ENCODE measurements at regions not wholly inside any gene's neighbourhood (a gene's known extent, or its start where the extent isn't known, plus 50 kb on each side); places are given as distances from the start of the nearest gene placed in this dataset.
"Not testable (repeated sequence)": the region's sequence is repeated elsewhere in the genome, so short reads cannot be mapped to it uniquely, and the experiment has no call there.

- Mint-ChIP-seq H3K27ac (no peak overlapping the region), H3K9me3 (no peaks in the 10 kb centered on the region), H3K4me3 (no peak overlapping the region), H3K27me3 (ENCODE audit: insufficient read depth) (peaks cover 3% of the 10 kb centered on the region), H3K36me3 (ENCODE audit: low read depth) (no peaks in the 10 kb centered on the region), H3K4me1 (ENCODE audit: low read depth) (no peaks in the 10 kb centered on the region)
- no peak for DNase-seq (ENCODE audit: low spot score)
- intact Hi-C loops (cut with micrococcal nuclease): no loop called here
Measured at GRCh38 chr18:54662986-54663385, 71.9 kb downstream of the DYNAP start.

- not testable (repeated sequence) for H3K4me3 Mint-ChIP-seq
Measured at GRCh38 chr18:54669701-54670100, 78.7 kb downstream of the DYNAP start.

GRCh38 chr18:54671291-54671881 is 80.3 kb downstream of the DYNAP start:
- DNase-seq (ENCODE audit: low spot score): no peak
- intact Hi-C loops (cut with micrococcal nuclease): loop anchor here (1.0 to 2.0 kb wide), 5 partner anchors 112 to 1103 kb away; no protein-coding TSS in a partner anchor

More at GRCh38 chr18:54669701-54670100, 78.7 kb downstream of the DYNAP start:
- H3K9me3 Mint-ChIP-seq; H3K36me3 Mint-ChIP-seq (ENCODE audit: low read depth); H3K27me3 Mint-ChIP-seq (ENCODE audit: insufficient read depth); H3K4me1 Mint-ChIP-seq (ENCODE audit: low read depth); DNase-seq (ENCODE audit: low spot score); H3K27ac Mint-ChIP-seq: not testable (repeated sequence)
- intact Hi-C loops (cut with micrococcal nuclease): loop anchor here (2.0 kb wide), 1 partner anchor 761 kb away; no protein-coding TSS in a partner anchor

GRCh38 chr18:54672109-54672508 is 81.1 kb downstream of the DYNAP start:
- Mint-ChIP-seq H3K4me3 (no peak overlapping the region), H3K36me3 (ENCODE audit: low read depth) (no peaks in the 10 kb centered on the region), H3K9me3 (no peaks in the 10 kb centered on the region), H3K27me3 (ENCODE audit: insufficient read depth) (peaks cover 9% of the 10 kb centered on the region), H3K27ac (no peak overlapping the region), H3K4me1 (ENCODE audit: low read depth) (no peaks in the 10 kb centered on the region)
- DNase-seq (ENCODE audit: low spot score): no peak
- intact Hi-C loops (cut with micrococcal nuclease): no loop called here

More at GRCh38 chr18:54671291-54671881, 80.3 kb downstream of the DYNAP start:
- Mint-ChIP-seq H3K4me1 (ENCODE audit: low read depth) (no peaks in the 10 kb centered on the region), H3K4me3 (no peak overlapping the region), H3K27ac (no peak overlapping the region), H3K27me3 (ENCODE audit: insufficient read depth) (peaks cover 7% of the 10 kb centered on the region), H3K36me3 (ENCODE audit: low read depth) (no peaks in the 10 kb centered on the region), H3K9me3 (no peaks in the 10 kb centered on the region)

- intact Hi-C loops (cut with micrococcal nuclease): no loop called here
- H3K36me3 Mint-ChIP-seq (ENCODE audit: low read depth): no peaks in the 10 kb centered on the region
- H3K4me3 Mint-ChIP-seq: no peak overlapping the region
- no peak for DNase-seq (ENCODE audit: low spot score)
- peaks cover 6% of the 10 kb centered on the region for H3K27me3 Mint-ChIP-seq (ENCODE audit: insufficient read depth)
- H3K4me1 Mint-ChIP-seq (ENCODE audit: low read depth): no peaks in the 10 kb centered on the region
- H3K27ac Mint-ChIP-seq: no peak overlapping the region
- H3K9me3 Mint-ChIP-seq: no peaks in the 10 kb centered on the region
Measured at GRCh38 chr18:54672846-54673475, 81.9 kb downstream of the DYNAP start.

GRCh38 chr18:54673936-54674335 is 82.9 kb downstream of the DYNAP start:
- DNase-seq (ENCODE audit: low spot score): no peak
- Mint-ChIP-seq H3K9me3 (no peaks in the 10 kb centered on the region), H3K27me3 (ENCODE audit: insufficient read depth) (peaks cover 5% of the 10 kb centered on the region), H3K36me3 (ENCODE audit: low read depth) (no peaks in the 10 kb centered on the region), H3K4me1 (ENCODE audit: low read depth) (no peaks in the 10 kb centered on the region), H3K27ac (no peak overlapping the region), H3K4me3 (no peak overlapping the region)
- intact Hi-C loops (cut with micrococcal nuclease): no loop called here

- Mint-ChIP-seq H3K36me3 (ENCODE audit: low read depth) (no peaks in the 10 kb centered on the region), H3K9me3 (no peaks in the 10 kb centered on the region), H3K4me3 (no peak overlapping the region), H3K4me1 (ENCODE audit: low read depth) (no peaks in the 10 kb centered on the region), H3K27ac (no peak overlapping the region), H3K27me3 (ENCODE audit: insufficient read depth) (peaks cover 6% of the 10 kb centered on the region)
- DNase-seq (ENCODE audit: low spot score): no peak
- intact Hi-C loops (cut with micrococcal nuclease): no loop called here
Measured at GRCh38 chr18:54675076-54675475, 84.0 kb downstream of the DYNAP start.

- no peaks in the 10 kb centered on the region for H3K4me1 Mint-ChIP-seq (ENCODE audit: low read depth)
- H3K27ac Mint-ChIP-seq: no peak overlapping the region
- peaks cover 11% of the 10 kb centered on the region for H3K27me3 Mint-ChIP-seq (ENCODE audit: insufficient read depth)
- H3K36me3 Mint-ChIP-seq (ENCODE audit: low read depth): no peaks in the 10 kb centered on the region
- H3K9me3 Mint-ChIP-seq: no peaks in the 10 kb centered on the region
- no peak for DNase-seq (ENCODE audit: low spot score)
- H3K4me3 Mint-ChIP-seq: no peak overlapping the region
- intact Hi-C loops (cut with micrococcal nuclease): loop anchor here (1.0 kb wide), 2 partner anchors 38 to 304 kb away; no protein-coding TSS in a partner anchor
Measured at GRCh38 chr18:54679318-54680149, 88.5 kb downstream of the DYNAP start.

- peaks cover 4% of the 10 kb centered on the region for H3K4me1 Mint-ChIP-seq (ENCODE audit: low read depth)
- H3K9me3 Mint-ChIP-seq: no peaks in the 10 kb centered on the region
Measured at GRCh38 chr18:54684784-54685183, 93.7 kb downstream of the DYNAP start.

GRCh38 chr18:54689319-54689718 is 98.3 kb downstream of the DYNAP start:
- peaks cover 4% of the 10 kb centered on the region for H3K4me1 Mint-ChIP-seq (ENCODE audit: low read depth)
- peaks cover 15% of the 10 kb centered on the region for H3K27me3 Mint-ChIP-seq (ENCODE audit: insufficient read depth)
- no peak overlapping the region for H3K27ac Mint-ChIP-seq
- no peak overlapping the region for H3K4me3 Mint-ChIP-seq
- no peaks in the 10 kb centered on the region for H3K36me3 Mint-ChIP-seq (ENCODE audit: low read depth)
- H3K9me3 Mint-ChIP-seq: no peaks in the 10 kb centered on the region
- intact Hi-C loops (cut with micrococcal nuclease): no loop called here
- DNase-seq (ENCODE audit: low spot score): no peak

More at GRCh38 chr18:54684784-54685183, 93.7 kb downstream of the DYNAP start:
- DNase-seq (ENCODE audit: low spot score): no peak
- H3K27me3 Mint-ChIP-seq (ENCODE audit: insufficient read depth): peaks cover 8% of the 10 kb centered on the region
- intact Hi-C loops (cut with micrococcal nuclease): no loop called here
- no peaks in the 10 kb centered on the region for H3K36me3 Mint-ChIP-seq (ENCODE audit: low read depth)
- H3K27ac Mint-ChIP-seq: no peak overlapping the region
- no peak overlapping the region for H3K4me3 Mint-ChIP-seq

GRCh38 chr18:54690198-54690597 is 99.2 kb downstream of the DYNAP start:
- no peak for DNase-seq (ENCODE audit: low spot score)
- peaks cover 14% of the 10 kb centered on the region for H3K27me3 Mint-ChIP-seq (ENCODE audit: insufficient read depth)
- intact Hi-C loops (cut with micrococcal nuclease): no loop called here
- no peaks in the 10 kb centered on the region for H3K36me3 Mint-ChIP-seq (ENCODE audit: low read depth)
- H3K4me3 Mint-ChIP-seq: no peak overlapping the region
- no peaks in the 10 kb centered on the region for H3K4me1 Mint-ChIP-seq (ENCODE audit: low read depth)
- no peak overlapping the region for H3K27ac Mint-ChIP-seq
- no peaks in the 10 kb centered on the region for H3K9me3 Mint-ChIP-seq

- Mint-ChIP-seq H3K36me3 (ENCODE audit: low read depth) (no peaks in the 10 kb centered on the region), H3K9me3 (no peaks in the 10 kb centered on the region), H3K27ac (no peak overlapping the region), H3K27me3 (ENCODE audit: insufficient read depth) (peaks cover 24% of the 10 kb centered on the region), H3K4me3 (no peak overlapping the region), H3K4me1 (ENCODE audit: low read depth) (no peaks in the 10 kb centered on the region)
- no peak for DNase-seq (ENCODE audit: low spot score)
- intact Hi-C loops (cut with micrococcal nuclease): no loop called here
Measured at GRCh38 chr18:54692463-54692862, 101.4 kb downstream of the DYNAP start.

All from activated T-helper 1 cell treated with anti-CD3 and anti-CD28 coated beads, Interleukin-12 subunit alpha, Interleukin-12 subunit beta, Interleukin-2, Interleukin-4 antibody, amounts not matched to agents 30 ng/mL and 10 ng/mL and 1 ng/mL, durations not matched to agents 14 hours and 24 hours and 36 hours (primary cell).